GM19328 (cell line): ENCODE measurements at regions not wholly inside any gene's neighbourhood (a gene's known extent, or its start where the extent isn't known, plus 50 kb on each side); places are given as distances from the start of the nearest gene placed in this dataset.
"Not testable (repeated sequence)": the region's sequence is repeated elsewhere in the genome, so short reads cannot be mapped to it uniquely, and the experiment has no call there.

ENCODE experiments used
- ATAC-seq: cut with Tn5 transposase; IDR thresholded peaks from one replicate; pipeline ENCODE4 v1.9.1; 2021; ENCODE audit warnings: mild to moderate bottlenecking, moderate library complexity; ENCODE audit not compliant: unreplicated experiment

- ATAC-seq: no peak
Measured at GRCh38 chr18:71405169-71405809, 1116.4 kb downstream of the SOCS6 start.

GRCh38 chr18:71403501-71403900, 1114.7 kb downstream of the SOCS6 start:
- no peak for ATAC-seq

GRCh38 chr18:71398531-71398930, 1109.7 kb downstream of the SOCS6 start:
- no peak for ATAC-seq

- ATAC-seq: no peak
Measured at GRCh38 chr18:71388148-71388547, 1099.3 kb downstream of the SOCS6 start.

GRCh38 chr18:71374294-71375000, 1085.6 kb downstream of the SOCS6 start:
- ATAC-seq: no peak

- no peak for ATAC-seq
Measured at GRCh38 chr18:71371951-71372605, 1083.2 kb downstream of the SOCS6 start.

GRCh38 chr18:71370671-71371445, 1082.0 kb downstream of the SOCS6 start:
- ATAC-seq: no peak

GRCh38 chr18:71370095-71370494, 1081.2 kb downstream of the SOCS6 start:
- ATAC-seq: no peak

GRCh38 chr18:71362140-71362539, 1073.3 kb downstream of the SOCS6 start:
- no peak for ATAC-seq

GRCh38 chr18:71355599-71355998, 1066.8 kb downstream of the SOCS6 start:
- not testable (repeated sequence) for ATAC-seq

GRCh38 chr18:71352618-71353017, 1063.8 kb downstream of the SOCS6 start:
- ATAC-seq: no peak

- ATAC-seq: no peak
Measured at GRCh38 chr18:71336576-71337210, 1047.8 kb downstream of the SOCS6 start.

GRCh38 chr18:71329563-71329962, 1040.7 kb downstream of the SOCS6 start:
- ATAC-seq: no peak

- ATAC-seq: no peak
Measured at GRCh38 chr18:71329114-71329513, 1040.3 kb downstream of the SOCS6 start.

GRCh38 chr18:71327850-71328249, 1039.0 kb downstream of the SOCS6 start:
- no peak for ATAC-seq

GRCh38 chr18:71327441-71327840, 1038.6 kb downstream of the SOCS6 start:
- no peak for ATAC-seq

GRCh38 chr18:71326826-71327225, 1038.0 kb downstream of the SOCS6 start:
- ATAC-seq: no peak

GRCh38 chr18:71324356-71324755, 1035.5 kb downstream of the SOCS6 start:
- ATAC-seq: no peak

GRCh38 chr18:71322201-71322600, 1033.4 kb downstream of the SOCS6 start:
- no peak for ATAC-seq

- ATAC-seq: no peak
Measured at GRCh38 chr18:71321319-71321718, 1032.5 kb downstream of the SOCS6 start.

- no peak for ATAC-seq
Measured at GRCh38 chr18:71304856-71305255, 1016.0 kb downstream of the SOCS6 start.
